H1 (cell line): ENCODE measurements at regions not wholly inside any gene's neighbourhood (a gene's known extent, or its start where the extent isn't known, plus 50 kb on each side); places are given as distances from the start of the nearest gene placed in this dataset.

Experiments used
- BACH1 ChIP-seq: IDR thresholded peaks from 2 replicates; pipeline ENCODE4 v1.6.1; 2012; ENCODE audit warnings: low read length, improper control_type of control experiment
- CHD7 ChIP-seq: fragments of 300-600 bp; sonication (generic); IDR thresholded peaks from 2 replicates; pipeline ENCODE4 v1.7.1; 2012; ENCODE audit warnings: low read length, moderate library complexity, mild to moderate bottlenecking, inconsistent platforms; ENCODE audit not compliant: insufficient replicate concordance

- TF ChIP-seq BACH1 (no peak), CHD7 (no peak)
Measured at GRCh38 chr11:70721006-70721405, 322.7 kb downstream of the CTTN start (continued).
